Thyroid gland (tissue), 4 donors: ENCODE measurements at regions not wholly inside any gene's neighbourhood (a gene's known extent, or its start where the extent isn't known, plus 50 kb on each side); places are given as distances from the start of the nearest gene placed in this dataset.

Experiments
- DNase-seq, 2 donors: peaks; one replicate each; pipeline ENCODE4 v3.0.0-alpha.2; 2019
- H3K27ac ChIP-seq, 3 donors: fragments of 200-600 bp; sonication (generic); 1 replicate in 2 of 3; 2 replicates in 1 of 3; pipeline ENCODE4 v1.5.1; 2016 to 2019; ENCODE audit warnings: mild to moderate bottlenecking in 1 of 3, moderate library complexity in 1 of 3
- H3K27me3 ChIP-seq: fragments of 200-600 bp; sonication (generic); one replicate; pipeline ENCODE4 v1.5.1; 2019
- H3K36me3 ChIP-seq, 2 donors: fragments of 200-600 bp; sonication (generic); one replicate each; pipeline ENCODE4 v1.5.1; 2016 to 2019
- H3K4me1 ChIP-seq, 2 donors: fragments of 200-600 bp; sonication (generic); one replicate each; pipeline ENCODE4 v1.5.1; 2017 to 2019
- H3K4me3 ChIP-seq, 3 donors: fragments of 200-600 bp; sonication (generic); replicated peaks in 1 of 3; 1 replicate in 2 of 3; 2 replicates in 1 of 3; pipeline ENCODE4 v1.5.1; 2016; ENCODE audit warnings: mild to moderate bottlenecking in 1 of 3
- H3K9me3 ChIP-seq: fragments of 200-600 bp; sonication (generic); one replicate; pipeline ENCODE4 v1.5.1; 2017
- CTCF ChIP-seq, 6 experiments: fragments of 200-600 bp in 3 of 6; fragments of 450-650 bp in 3 of 6; sonication (generic) in 3 of 6; IDR thresholded peaks; one replicate each; pipeline ENCODE4 v1.5.1; 2016 to 2019; ENCODE audit warnings: antibody characterized with exemption in 6 of 6, mild to moderate bottlenecking in 2 of 6, inconsistent platforms in 1 of 6, moderate library complexity in 1 of 6
- POLR2A ChIP-seq, 2 donors: fragments of 450-650 bp; IDR thresholded peaks; one replicate each; pipeline ENCODE4 v1.6.1; 2017; ENCODE audit warnings: antibody characterized with exemption in 2 of 2, mild to moderate bottlenecking in 2 of 2, moderate library complexity in 1 of 2
- WGBS, 2 donors: methylation state at CpG; one replicate each; pipeline ENCODE4 v1.1.5; 2017; 5-methylcytosine and 5-hydroxymethylcytosine counted together
- intact Hi-C: fragments of 100-400 bp; cut with DNase I; formaldehyde crosslinking; loops from one replicate; pipeline ENCODE4 v1.15.1; 2023

GRCh38 chr22:49036513-49036912, 791.2 kb downstream of the BRD1 start:
- Histone ChIP-seq H3K9me3 (no peaks in the 10 kb centered on the region), H3K27me3 (no peaks in the 10 kb centered on the region), H3K4me3 (no peak overlapping the region), H3K27ac (no peak overlapping the region), H3K4me1 (no peaks in the 10 kb centered on the region), H3K36me3 (no peaks in the 10 kb centered on the region)
- DNase-seq: no peak
- intact Hi-C loops: no loop called here
- TF ChIP-seq CTCF (IDR thresholded peaks at IDR 0.05) (no peak), POLR2A (IDR thresholded peaks at IDR 0.05) (no peak)
- 28 to 31% methylated on average over 10 of the region's 10 CpGs for WGBS, 2 donors

DNA sequence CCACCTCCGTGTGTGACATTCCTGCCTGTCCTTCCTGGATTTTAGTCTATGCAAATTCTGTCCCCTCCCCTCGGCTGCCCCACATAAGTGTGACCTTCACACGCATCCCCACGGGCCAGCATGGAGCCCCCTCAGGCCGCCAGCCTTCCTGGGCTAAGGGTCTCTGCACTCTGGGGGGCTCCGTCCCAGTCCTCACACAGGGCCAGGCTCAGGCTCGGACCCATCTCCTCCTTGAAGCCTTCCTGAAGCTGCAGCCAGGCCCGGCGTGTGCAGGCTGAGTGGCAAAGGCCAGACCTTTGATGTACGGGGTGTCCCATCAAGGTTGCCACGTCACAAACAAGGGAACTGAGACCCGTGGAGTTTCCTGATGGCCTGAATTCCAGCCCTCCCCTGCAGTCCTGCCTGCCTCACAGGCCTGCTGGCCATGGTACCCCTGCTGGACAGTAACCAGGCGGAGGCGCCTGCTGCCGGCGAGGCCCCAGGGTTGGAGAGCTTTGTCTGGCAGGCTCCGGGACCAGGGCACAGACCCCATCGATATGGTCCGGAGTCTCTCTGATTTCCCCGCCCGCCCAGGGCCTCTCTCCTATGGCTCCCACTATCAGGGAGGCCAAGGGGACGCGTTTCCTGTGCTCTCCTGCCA, 791.7 kb downstream of the BRD1 start:
- DNase-seq: no peak
- Histone ChIP-seq H3K36me3 (no peaks in the 10 kb centered on the region), H3K4me3 (no peak overlapping the region), H3K9me3 (no peaks in the 10 kb centered on the region), H3K27me3 (no peaks in the 10 kb centered on the region), H3K4me1 (no peaks in the 10 kb centered on the region), H3K27ac (no peak overlapping the region)
- intact Hi-C loops: no loop called here
- WGBS, 2 donors: 81 to 90% methylated on average over 4 to 18 of the region's 23 CpGs
- TF ChIP-seq POLR2A (IDR thresholded peaks at IDR 0.05) (no peak), CTCF (IDR thresholded peaks at IDR 0.05) (no peak)

GRCh38 chr22:49034836-49035817, 792.5 kb downstream of the BRD1 start:
- intact Hi-C loops: no loop called here
- H3K4me3 ChIP-seq: no peak overlapping the region
- no peaks in the 10 kb centered on the region for H3K4me1 ChIP-seq
- no peak overlapping the region for H3K27ac ChIP-seq
- TF ChIP-seq POLR2A (IDR thresholded peaks at IDR 0.05) (no peak), CTCF (IDR thresholded peaks at IDR 0.05) (no peak)
- no peak for DNase-seq
- WGBS, 2 donors: 86 to 88% methylated on average over 26 to 30 of the region's 30 CpGs
- no peaks in the 10 kb centered on the region for H3K36me3 ChIP-seq
- H3K27me3 ChIP-seq: no peaks in the 10 kb centered on the region
- no peaks in the 10 kb centered on the region for H3K9me3 ChIP-seq

GRCh38 chr22:49033616-49034015, 794.1 kb downstream of the BRD1 start:
- TF ChIP-seq CTCF (IDR thresholded peaks at IDR 0.05) (no peak), POLR2A (IDR thresholded peaks at IDR 0.05) (no peak)
- Histone ChIP-seq H3K9me3 (no peaks in the 10 kb centered on the region), H3K36me3 (no peaks in the 10 kb centered on the region), H3K27me3 (no peaks in the 10 kb centered on the region), H3K4me3 (no peak overlapping the region), H3K4me1 (no peaks in the 10 kb centered on the region), H3K27ac (no peak overlapping the region)
- intact Hi-C loops: no loop called here
- DNase-seq: no peak
- WGBS, 2 donors: 88 to 93% methylated on average over 9 of the region's 9 CpGs

- no peak overlapping the region for H3K27ac ChIP-seq
- no peaks in the 10 kb centered on the region for H3K9me3 ChIP-seq
- intact Hi-C loops: no loop called here
- H3K4me1 ChIP-seq: no peaks in the 10 kb centered on the region
- no peak overlapping the region for H3K4me3 ChIP-seq
- WGBS, 2 donors: 77 to 78% methylated on average over 8 to 9 of the region's 17 CpGs
- H3K36me3 ChIP-seq: no peaks in the 10 kb centered on the region
- H3K27me3 ChIP-seq: no peaks in the 10 kb centered on the region
- DNase-seq: no peak
- TF ChIP-seq POLR2A (IDR thresholded peaks at IDR 0.05) (no peak), CTCF (IDR thresholded peaks at IDR 0.05) (no peak)
Measured at GRCh38 chr22:49032821-49033220, 794.9 kb downstream of the BRD1 start.
